ENCODE measurements at regions not wholly inside any gene's neighbourhood (a gene's known extent, or its start where the extent isn't known, plus 50 kb on each side); places are given as distances from the start of the nearest gene placed in this dataset.
A peak's percentile ranks its signal among the peaks of the same experiment; 100 is the strongest.

- TF ChIP-seq POLR2A (IDR thresholded peaks at IDR 0.05) (peak in 1 of 2 donors; percentile 35), CTCF (IDR thresholded peaks at IDR 0.05) (no peak), POLR2AphosphoS5 (IDR thresholded peaks at IDR 0.05) (no peak)
- peak; percentile 88 to 90 for DNase-seq (ENCODE audit: low spot score in 2 of 2)
- 5% methylated on average over 31 of the region's 31 CpGs for WGBS
Observed at GRCh38 chr12:54126696-54127537, 61.9 kb downstream of the SMUG1 start.

GRCh38 chr12:54127538-54128259, 61.1 kb downstream of the SMUG1 start:
- H3K4me1 ChIP-seq = peaks cover 25% of the 10 kb centered on the region
- H3K27me3 ChIP-seq = no peaks in the 10 kb centered on the region
- peak overlapping the region; percentile 67 for H3K4me3 ChIP-seq
- no peaks in the 10 kb centered on the region for H3K36me3 ChIP-seq
- TF ChIP-seq POLR2AphosphoS5 (IDR thresholded peaks at IDR 0.05) (no peak), CTCF (IDR thresholded peaks at IDR 0.05) (no peak), EP300 (IDR thresholded peaks at IDR 0.05) (no peak), POLR2A (IDR thresholded peaks at IDR 0.05) (no peak)
- WGBS = 68% methylated on average over 16 of the region's 19 CpGs
- H3K27ac ChIP-seq = peak overlapping the region; percentile 2
- no peak for DNase-seq (ENCODE audit: low spot score in 2 of 2)
- H3K9me3 ChIP-seq = no peaks in the 10 kb centered on the region

More at GRCh38 chr12:54126696-54127537, 61.9 kb downstream of the SMUG1 start:
- Histone ChIP-seq H3K27me3 (no peaks in the 10 kb centered on the region), H3K4me3 (peak overlapping the region; percentile 67), H3K9me3 (no peaks in the 10 kb centered on the region), H3K4me1 (peaks cover 25% of the 10 kb centered on the region), H3K36me3 (no peaks in the 10 kb centered on the region), H3K27ac (peak overlapping the region; percentile 81)

- TF ChIP-seq CTCF (IDR thresholded peaks at IDR 0.05) = no peak
- DNase-seq (ENCODE audit: low spot score in 2 of 2) = no peak
Observed at GRCh38 chr12:54128416-54128815, 60.4 kb downstream of the SMUG1 start.

GRCh38 chr12:54129028-54129903, 59.5 kb downstream of the SMUG1 start:
- Histone ChIP-seq H3K4me3 (no peak overlapping the region), H3K27me3 (no peaks in the 10 kb centered on the region), H3K36me3 (no peaks in the 10 kb centered on the region), H3K27ac (no peak overlapping the region), H3K9me3 (no peaks in the 10 kb centered on the region), H3K4me1 (peaks cover 25% of the 10 kb centered on the region)
- no peak for DNase-seq (ENCODE audit: low spot score in 2 of 2)
- no peak for TF ChIP-seq EP300 (IDR thresholded peaks at IDR 0.05)
- TF ChIP-seq POLR2AphosphoS5 (IDR thresholded peaks at IDR 0.05) = no peak
- no peak for TF ChIP-seq CTCF (IDR thresholded peaks at IDR 0.05)
- TF ChIP-seq POLR2A (IDR thresholded peaks at IDR 0.05) = no peak
- 74% methylated on average over 18 of the region's 20 CpGs for WGBS

More at GRCh38 chr12:54128416-54128815, 60.4 kb downstream of the SMUG1 start:
- no peak overlapping the region for H3K27ac ChIP-seq
- no peaks in the 10 kb centered on the region for H3K27me3 ChIP-seq
- H3K36me3 ChIP-seq = no peaks in the 10 kb centered on the region
- 60% methylated on average over 3 of the region's 3 CpGs for WGBS
- H3K4me3 ChIP-seq = no peak overlapping the region
- H3K4me1 ChIP-seq = peaks cover 25% of the 10 kb centered on the region
- no peaks in the 10 kb centered on the region for H3K9me3 ChIP-seq
